AG09309 (cell line): ENCODE measurements at regions not wholly inside any gene's neighbourhood (a gene's known extent, or its start where the extent isn't known, plus 50 kb on each side); places are given as distances from the start of the nearest gene placed in this dataset.
"Not testable (repeated sequence)": the region's sequence is repeated elsewhere in the genome, so short reads cannot be mapped to it uniquely, and the experiment has no call there.

Experiments used
- DNase-seq: peaks from one replicate; pipeline ENCODE4 v3.0.0-alpha.2; 2010; ENCODE audit warnings: low read depth
- H3K4me3 ChIP-seq: 2 replicates; pipeline ENCODE4 v1.5.1; 2011; ENCODE audit warnings: mild to moderate bottlenecking, low read depth, low read length, moderate library complexity; ENCODE audit not compliant: control insufficient read depth
- CTCF ChIP-seq: IDR thresholded peaks from 2 replicates; pipeline ENCODE4 v1.5.1; 2011; ENCODE audit warnings: mild to moderate bottlenecking, low read depth, low read length, inconsistent platforms; ENCODE audit not compliant: insufficient read depth, control insufficient read depth; ENCODE audit errors: missing control alignments

GRCh38 chr10:38209332-38209731 is 115.2 kb downstream of the ZNF37A start:
- no peak overlapping the region for H3K4me3 ChIP-seq
- no peak for TF ChIP-seq CTCF
- no peak for DNase-seq

- not testable (repeated sequence) for DNase-seq, H3K4me3 ChIP-seq
Observed at GRCh38 chr10:38209748-38210147, 115.6 kb downstream of the ZNF37A start.

- no peak for DNase-seq
- TF ChIP-seq CTCF, result no peak
- no peak overlapping the region for H3K4me3 ChIP-seq
Observed at GRCh38 chr10:38212460-38212859, 118.3 kb downstream of the ZNF37A start.

GRCh38 chr10:38226385-38226784 is 132.2 kb downstream of the ZNF37A start:
- DNase-seq, result no peak
- no peak overlapping the region for H3K4me3 ChIP-seq
- no peak for TF ChIP-seq CTCF

- DNase-seq, result no peak
- TF ChIP-seq CTCF, result no peak
- no peak overlapping the region for H3K4me3 ChIP-seq
Observed at GRCh38 chr10:38228394-38228793, 134.3 kb downstream of the ZNF37A start.

- H3K4me3 ChIP-seq, DNase-seq: not testable (repeated sequence)
Observed at GRCh38 chr10:38238479-38238878, 144.3 kb downstream of the ZNF37A start.

- not testable (repeated sequence) for DNase-seq, H3K4me3 ChIP-seq
Observed at GRCh38 chr10:38242061-38242649, 148.0 kb downstream of the ZNF37A start.

GRCh38 chr10:38248113-38248512 is 154.0 kb downstream of the ZNF37A start:
- DNase-seq, result not testable (repeated sequence)

GRCh38 chr10:38252551-38252950 is 158.4 kb downstream of the ZNF37A start:
- not testable (repeated sequence) for H3K4me3 ChIP-seq, DNase-seq

More at GRCh38 chr10:38248113-38248512, 154.0 kb downstream of the ZNF37A start:
- not testable (repeated sequence) for H3K4me3 ChIP-seq

GRCh38 chr10:38267555-38267954 is 173.4 kb downstream of the ZNF37A start:
- not testable (repeated sequence) for DNase-seq, H3K4me3 ChIP-seq

- not testable (repeated sequence) for DNase-seq, H3K4me3 ChIP-seq
Observed at GRCh38 chr10:38271031-38271430, 176.9 kb downstream of the ZNF37A start.

- DNase-seq, H3K4me3 ChIP-seq: not testable (repeated sequence)
Observed at GRCh38 chr10:38274879-38275278, 180.7 kb downstream of the ZNF37A start.

- H3K4me3 ChIP-seq, result not testable (repeated sequence)
Observed at GRCh38 chr10:38292560-38292959, 198.4 kb downstream of the ZNF37A start.

GRCh38 chr10:38310111-38310510 is 216.0 kb downstream of the ZNF37A start:
- H3K4me3 ChIP-seq, DNase-seq: not testable (repeated sequence)

More at GRCh38 chr10:38292560-38292959, 198.4 kb downstream of the ZNF37A start:
- DNase-seq, result not testable (repeated sequence)
